ENCODE measurements at regions not wholly inside any gene's neighbourhood (a gene's known extent, or its start where the extent isn't known, plus 50 kb on each side); places are given as distances from the start of the nearest gene placed in this dataset.

DNA sequence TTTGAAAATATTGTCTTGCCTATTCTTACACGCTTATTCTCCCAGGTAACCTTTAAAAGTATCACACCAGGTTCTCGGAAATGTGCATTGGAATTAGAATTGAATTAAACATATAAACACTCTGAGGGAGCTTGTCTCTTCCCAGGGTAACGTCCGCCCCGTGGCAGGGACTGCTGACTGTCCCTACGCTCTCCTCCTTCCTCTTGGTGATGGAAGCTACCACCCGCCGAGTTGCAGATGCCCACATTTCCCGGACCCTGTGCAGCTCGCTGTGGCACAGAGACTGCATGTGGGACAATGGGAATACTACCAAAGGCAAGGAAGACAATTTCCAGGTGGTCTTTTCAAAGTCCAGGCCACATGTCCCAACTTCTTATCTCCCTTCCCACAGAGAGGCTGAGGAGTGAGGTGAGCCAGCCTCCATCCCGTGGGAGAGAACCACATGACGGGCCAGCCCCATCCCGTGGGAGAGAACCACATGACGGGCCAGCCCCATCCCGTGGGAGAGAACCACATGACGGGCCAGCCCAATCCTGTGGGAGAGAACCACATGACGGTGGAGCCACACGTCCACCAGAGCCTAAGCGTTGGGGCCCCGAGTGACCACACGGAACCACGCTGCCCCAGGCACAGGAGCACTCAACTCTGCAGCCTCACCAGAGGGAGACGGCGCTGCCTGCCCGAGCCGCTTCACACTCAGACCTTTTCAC is 249.4 kb upstream of the IRX1 start:
- TF ChIP-seq CTCF (IDR thresholded peaks at IDR 0.05; ENCODE audit: borderline replicate concordance, control extremely low read depth, extremely low read depth, insufficient read depth, missing control alignments) = no peak
- no peak for DNase-seq (ENCODE audit: low spot score)
- in situ Hi-C loops (cut with MboI; ENCODE audit: low sequenced_read_pairs, unreplicated experiment) = no loop called here

DNA sequence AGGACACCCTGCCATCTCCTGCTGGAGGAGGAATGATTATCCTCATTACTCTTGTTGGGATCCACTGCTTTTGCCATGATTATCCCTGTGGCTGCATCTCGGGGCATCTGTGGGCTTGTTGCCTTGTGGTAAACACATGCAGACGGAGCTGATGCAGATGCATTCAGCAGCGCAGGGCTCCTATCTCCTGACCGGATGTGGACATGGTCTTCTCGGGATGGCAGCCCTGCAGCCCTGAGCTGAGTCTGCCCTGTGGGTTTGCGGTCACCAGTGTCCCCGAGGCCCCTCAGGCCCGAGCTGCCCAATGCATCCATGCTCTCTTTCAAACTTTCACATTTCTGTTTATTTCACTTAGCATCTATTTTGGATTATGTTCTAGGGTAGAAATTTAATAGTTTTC is 250.4 kb upstream of the IRX1 start:
- no peak for TF ChIP-seq CTCF (IDR thresholded peaks at IDR 0.05; ENCODE audit: borderline replicate concordance, control extremely low read depth, extremely low read depth, insufficient read depth, missing control alignments)
- no peak for DNase-seq (ENCODE audit: low spot score)
- in situ Hi-C loops (cut with MboI; ENCODE audit: low sequenced_read_pairs, unreplicated experiment) = no loop called here

DNA sequence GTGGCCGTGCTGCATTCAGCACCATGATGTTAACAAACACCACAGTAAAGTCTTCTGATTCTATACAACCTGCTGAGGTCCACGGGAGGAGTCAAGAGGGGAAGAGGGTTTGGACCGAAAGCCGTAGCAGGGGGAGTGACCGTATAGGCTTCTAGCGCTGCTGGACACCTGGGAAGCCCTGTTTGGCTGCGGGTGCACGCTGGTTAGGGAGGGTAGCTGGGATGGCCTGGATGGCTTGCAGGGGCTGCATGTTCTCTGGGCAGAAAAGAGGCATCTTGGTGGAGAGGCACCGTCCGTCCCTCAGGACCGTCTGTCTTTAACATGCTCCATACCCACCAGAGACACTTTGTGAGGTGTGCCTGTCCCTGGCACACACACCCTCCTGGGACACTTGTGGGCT is 251.0 kb upstream of the IRX1 start:
- in situ Hi-C loops (cut with MboI; ENCODE audit: low sequenced_read_pairs, unreplicated experiment) = no loop called here

GRCh38 chr5:3343911-3344310 is 251.7 kb upstream of the IRX1 start:
- no peak for DNase-seq (ENCODE audit: low spot score)
- in situ Hi-C loops (cut with MboI; ENCODE audit: low sequenced_read_pairs, unreplicated experiment) = no loop called here
- no peak for TF ChIP-seq CTCF (IDR thresholded peaks at IDR 0.05; ENCODE audit: borderline replicate concordance, control extremely low read depth, extremely low read depth, insufficient read depth, missing control alignments)

More for the DNA sequence above, 251.0 kb upstream of the IRX1 start:
- DNase-seq (ENCODE audit: low spot score) = no peak
- no peak for TF ChIP-seq CTCF (IDR thresholded peaks at IDR 0.05; ENCODE audit: borderline replicate concordance, control extremely low read depth, extremely low read depth, insufficient read depth, missing control alignments)

GRCh38 chr5:3343211-3343610 is 252.4 kb upstream of the IRX1 start:
- TF ChIP-seq CTCF (IDR thresholded peaks at IDR 0.05; ENCODE audit: borderline replicate concordance, control extremely low read depth, extremely low read depth, insufficient read depth, missing control alignments) = no peak
- in situ Hi-C loops (cut with MboI; ENCODE audit: low sequenced_read_pairs, unreplicated experiment) = no loop called here
- DNase-seq (ENCODE audit: low spot score) = no peak

- in situ Hi-C loops (cut with MboI; ENCODE audit: low sequenced_read_pairs, unreplicated experiment) = no loop called here
- no peak for TF ChIP-seq CTCF (IDR thresholded peaks at IDR 0.05; ENCODE audit: borderline replicate concordance, control extremely low read depth, extremely low read depth, insufficient read depth, missing control alignments)
- DNase-seq (ENCODE audit: low spot score) = no peak
Observed at GRCh38 chr5:3342271-3343100, 253.1 kb upstream of the IRX1 start.
